DOHH2 (cell line): ENCODE measurements at regions not wholly inside any gene's neighbourhood (a gene's known extent, or its start where the extent isn't known, plus 50 kb on each side); places are given as distances from the start of the nearest gene placed in this dataset.

Source experiments
- CTCF ChIP-seq: fragments of 200-600 bp; sonication (generic); IDR thresholded peaks from one replicate; pipeline ENCODE4 v1.5.1; 2014; ENCODE audit warnings: antibody characterized with exemption, mild to moderate bottlenecking, low read depth, low read length; ENCODE audit not compliant: poor library complexity, severe bottlenecking
- EZH2phosphoT487 ChIP-seq: fragments of 200-600 bp; sonication (generic); IDR thresholded peaks from 2 replicates; pipeline ENCODE4 v1.6.1; 2017; ENCODE audit warnings: borderline replicate concordance, mild to moderate bottlenecking, antibody characterized with exemption, low read length, moderate library complexity, mixed read lengths

DNA sequence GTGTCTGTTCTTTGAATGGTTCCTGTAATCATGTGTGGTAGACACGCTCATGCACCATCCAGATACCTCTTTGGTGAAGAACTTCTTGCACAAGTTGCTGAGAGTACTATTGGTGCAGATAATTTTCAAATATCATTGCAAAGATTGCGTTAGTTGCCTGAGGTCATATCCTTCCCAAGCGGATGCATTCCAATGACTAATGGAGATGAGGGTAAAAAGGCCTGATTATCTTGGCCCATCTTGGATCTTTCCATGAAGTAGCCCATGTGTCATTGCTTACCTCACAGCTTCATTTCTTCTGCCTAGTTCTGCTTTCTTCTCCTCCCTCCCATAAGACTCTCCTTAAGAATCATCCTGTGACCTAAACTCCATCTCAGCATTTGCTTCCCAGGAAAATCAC lies 384.9 kb upstream of the CNKSR2 start:
- TF ChIP-seq CTCF (no peak), EZH2phosphoT487 (no peak)
